HEK293 (cell line): ENCODE measurements at regions not wholly inside any gene's neighbourhood (a gene's known extent, or its start where the extent isn't known, plus 50 kb on each side); places are given as distances from the start of the nearest gene placed in this dataset.

Experiments
- CTCF ChIA-PET: fragments of 350-600 bp; formaldehyde crosslinking; extraction: SDS; loops from one replicate; lab custom pipeline; 2021; ENCODE audit warnings: antibody characterized with exemption; lab: Yijun Ruan, JAX
- POLR2A ChIA-PET: fragments of 300-600 bp; formaldehyde crosslinking; extraction: SDS; loops from one replicate; lab custom pipeline; 2020; ENCODE audit warnings: antibody characterized with exemption, inconsistent platforms; lab: Yijun Ruan, JAX
- H3K27ac ChIP-seq: fragments of 200-500 bp; sonication (Bioruptor generic); 2 replicates; pipeline ENCODE4 v1.5.1; 2014; ENCODE audit warnings: low read depth, low read length, control low read depth, inconsistent platforms; ENCODE audit errors: extremely low read depth
- H3K36me3 ChIP-seq, 2 experiments: fragments of 200-500 bp in 1 of 2; sonication (Bioruptor generic) in 1 of 2; 1 replicate in 1 of 2; 2 replicates in 1 of 2; pipeline ENCODE4 v1.5.1; 2014 to 2017; ENCODE audit warnings: inconsistent platforms in 2 of 2, low read length in 2 of 2; ENCODE audit not compliant: control insufficient read depth in 2 of 2, insufficient read depth in 1 of 2
- H3K4me1 ChIP-seq: fragments of 200-500 bp; sonication (Bioruptor generic); 2 replicates; pipeline ENCODE4 v1.5.1; 2014; ENCODE audit warnings: mild to moderate bottlenecking, low read length, inconsistent platforms; ENCODE audit not compliant: control insufficient read depth, insufficient read depth
- H3K4me3 ChIP-seq: 2 replicates; pipeline ENCODE4 v1.5.1; 2011; ENCODE audit warnings: low read depth, mild to moderate bottlenecking, control low read depth, low read length, moderate library complexity
- H3K9me3 ChIP-seq: fragments of 200-500 bp; sonication (Bioruptor generic); 2 replicates; pipeline ENCODE4 v1.5.1; 2014; ENCODE audit warnings: low read depth, low read length, inconsistent platforms; ENCODE audit not compliant: control insufficient read depth, insufficient read depth
- ZBTB48 ChIP-seq: fragments of 450-650 bp; formaldehyde crosslinking; IDR thresholded peaks from 2 replicates; pipeline ENCODE4 v1.5.1; 2016; ENCODE audit warnings: missing biosample characterization, missing genetic modification characterization
- ZFHX2 ChIP-seq: fragments of 450-650 bp; formaldehyde crosslinking; conservative IDR thresholded peaks from 2 replicates; pipeline ENCODE4 v1.5.1; 2016; ENCODE audit warnings: missing biosample characterization, missing genetic modification characterization
- ZNF214 ChIP-seq: fragments of 450-650 bp; formaldehyde crosslinking; IDR thresholded peaks from 2 replicates; pipeline ENCODE4 v1.5.1; 2017; ENCODE audit warnings: missing biosample characterization, mild to moderate bottlenecking, missing genetic modification characterization, borderline replicate concordance
- ZNF223 ChIP-seq: fragments of 450-650 bp; formaldehyde crosslinking; IDR thresholded peaks from 2 replicates; pipeline ENCODE4 v1.5.1; 2016; ENCODE audit warnings: missing biosample characterization, missing genetic modification characterization
- ZNF280D ChIP-seq: fragments of 450-650 bp; formaldehyde crosslinking; IDR thresholded peaks from 2 replicates; pipeline ENCODE4 v1.5.1; 2016; ENCODE audit warnings: missing biosample characterization, missing genetic modification characterization
- ZNF350 ChIP-seq: fragments of 450-650 bp; formaldehyde crosslinking; IDR thresholded peaks from 2 replicates; pipeline ENCODE4 v1.5.0; 2017; ENCODE audit warnings: missing biosample characterization, mild to moderate bottlenecking, missing genetic modification characterization
- ZNF518A ChIP-seq: fragments of 450-650 bp; formaldehyde crosslinking; conservative IDR thresholded peaks from 2 replicates; pipeline ENCODE4 v1.5.1; 2016; ENCODE audit warnings: low read depth, missing biosample characterization, missing genetic modification characterization
- ZSCAN16 ChIP-seq: fragments of 450-650 bp; formaldehyde crosslinking; IDR thresholded peaks from 2 replicates; pipeline ENCODE4 v1.5.1; 2016; ENCODE audit warnings: missing biosample characterization, missing genetic modification characterization
- TF ChIP-seq, protein P1 (sequence below): fragments of 450-650 bp; formaldehyde crosslinking; IDR thresholded peaks from 2 replicates; pipeline ENCODE4 v1.5.1; 2016; ENCODE audit warnings: missing biosample characterization, missing genetic modification characterization
- TF ChIP-seq, protein P2 (sequence below): fragments of 450-650 bp; formaldehyde crosslinking; IDR thresholded peaks from 2 replicates; pipeline ENCODE4 v1.5.1; 2017; ENCODE audit warnings: missing biosample characterization, missing genetic modification characterization

DNA sequence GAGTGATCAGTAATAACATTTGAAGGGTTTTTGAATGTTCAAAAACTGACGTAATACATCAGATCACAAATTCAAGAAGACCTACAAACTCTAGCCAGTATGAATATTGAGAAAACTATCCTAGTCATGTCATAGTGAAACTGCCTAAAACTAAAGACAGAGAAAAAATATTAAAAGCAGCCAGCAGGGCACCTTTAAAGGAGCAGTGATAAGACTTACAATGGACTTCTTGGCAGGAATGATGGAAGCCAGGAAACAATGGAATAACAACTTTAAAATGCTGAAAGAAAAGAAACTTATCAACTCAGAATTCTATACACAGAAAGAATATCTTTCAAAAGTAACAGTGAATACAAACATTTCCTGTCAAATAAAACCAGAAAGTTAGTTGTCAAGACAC is 78.3 kb upstream of the CTBP2 start (continued):
- 0 out of 2 replicates have a peak, but pooled peaks have one; percentile 19 for TF ChIP-seq ZNF518A (tag by site-specific recombination)
- TF ChIP-seq, all 188 proteins: peak for 8

- POLR2A ChIA-PET: no interaction called here
Measured at GRCh38 chr10:125236091-125236490, 75.7 kb upstream of the CTBP2 start.

More at GRCh38 chr10:125236091-125236490, 75.7 kb upstream of the CTBP2 start:
- H3K4me1 ChIP-seq: no peaks in the 10 kb centered on the region
- no peak for TF ChIP-seq ZSCAN16 (tag by site-specific recombination)
- TF ChIP-seq, protein P1, sequence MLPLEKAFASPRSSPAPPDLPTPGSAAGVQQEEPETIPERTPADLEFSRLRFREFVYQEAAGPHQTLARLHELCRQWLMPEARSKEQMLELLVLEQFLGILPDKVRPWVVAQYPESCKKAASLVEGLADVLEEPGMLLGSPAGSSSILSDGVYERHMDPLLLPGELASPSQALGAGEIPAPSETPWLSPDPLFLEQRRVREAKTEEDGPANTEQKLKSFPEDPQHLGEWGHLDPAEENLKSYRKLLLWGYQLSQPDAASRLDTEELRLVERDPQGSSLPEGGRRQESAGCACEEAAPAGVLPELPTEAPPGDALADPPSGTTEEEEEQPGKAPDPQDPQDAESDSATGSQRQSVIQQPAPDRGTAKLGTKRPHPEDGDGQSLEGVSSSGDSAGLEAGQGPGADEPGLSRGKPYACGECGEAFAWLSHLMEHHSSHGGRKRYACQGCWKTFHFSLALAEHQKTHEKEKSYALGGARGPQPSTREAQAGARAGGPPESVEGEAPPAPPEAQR (tag by site-specific recombination): no peak
- TF ChIP-seq ZNF214 (tag by site-specific recombination): no peak
- no peak for TF ChIP-seq ZFHX2
- no peak for TF ChIP-seq ZBTB48 (tag by site-specific recombination)
- no peak for TF ChIP-seq ZNF350 (tag by site-specific recombination)
- TF ChIP-seq, protein P2, sequence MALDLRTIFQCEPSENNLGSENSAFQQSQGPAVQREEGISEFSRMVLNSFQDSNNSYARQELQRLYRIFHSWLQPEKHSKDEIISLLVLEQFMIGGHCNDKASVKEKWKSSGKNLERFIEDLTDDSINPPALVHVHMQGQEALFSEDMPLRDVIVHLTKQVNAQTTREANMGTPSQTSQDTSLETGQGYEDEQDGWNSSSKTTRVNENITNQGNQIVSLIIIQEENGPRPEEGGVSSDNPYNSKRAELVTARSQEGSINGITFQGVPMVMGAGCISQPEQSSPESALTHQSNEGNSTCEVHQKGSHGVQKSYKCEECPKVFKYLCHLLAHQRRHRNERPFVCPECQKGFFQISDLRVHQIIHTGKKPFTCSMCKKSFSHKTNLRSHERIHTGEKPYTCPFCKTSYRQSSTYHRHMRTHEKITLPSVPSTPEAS (tag by site-specific recombination): no peak
- no peak for TF ChIP-seq ZNF223
- no peak for TF ChIP-seq ZNF280D
- TF ChIP-seq, all 188 proteins: peak for 0
- Histone ChIP-seq H3K36me3 (no peaks in the 10 kb centered on the region), H3K27ac (no peak overlapping the region), H3K4me3 (no peak overlapping the region), H3K9me3 (no peaks in the 10 kb centered on the region)
- CTCF ChIA-PET: no interaction called here
